NCI-H510A (cell line): ENCODE measurements at regions not wholly inside any gene's neighbourhood (a gene's known extent, or its start where the extent isn't known, plus 50 kb on each side); places are given as distances from the start of the nearest gene placed in this dataset.

Source experiments
- DNase-seq: peaks from one replicate; lab custom pipeline; 2025; lab: John Stamatoyannopoulos, UW

GRCh38 chr21:25329227-25329825, 278.0 kb downstream of the MRPL39 start:
- no peak for DNase-seq

- DNase-seq, result no peak
These were observed 278.5 kb downstream of the MRPL39 start for GRCh38 chr21:25328736-25329135.

GRCh38 chr21:25326181-25326580, 281.1 kb downstream of the MRPL39 start:
- no peak for DNase-seq

GRCh38 chr21:25324666-25325065, 282.6 kb downstream of the MRPL39 start:
- DNase-seq, result no peak

GRCh38 chr21:25323356-25323949, 283.8 kb downstream of the MRPL39 start:
- DNase-seq, result no peak

GRCh38 chr21:25314247-25314646, 293.0 kb downstream of the MRPL39 start:
- no peak for DNase-seq

- no peak for DNase-seq
These were observed 293.5 kb downstream of the MRPL39 start for GRCh38 chr21:25313829-25314228.

- DNase-seq, result no peak
These were observed 299.8 kb downstream of the MRPL39 start for GRCh38 chr21:25307489-25307888.

GRCh38 chr21:25304611-25305010, 302.7 kb downstream of the MRPL39 start:
- DNase-seq, result no peak

GRCh38 chr21:25300632-25301031, 306.6 kb downstream of the MRPL39 start:
- no peak for DNase-seq

- DNase-seq, result no peak
These were observed 308.5 kb downstream of the MRPL39 start for GRCh38 chr21:25298512-25299491.

GRCh38 chr21:25297117-25297516, 310.2 kb downstream of the MRPL39 start:
- DNase-seq, result no peak

- no peak for DNase-seq
These were observed 311.0 kb downstream of the MRPL39 start for GRCh38 chr21:25296252-25296651.

GRCh38 chr21:25292396-25292795, 314.9 kb downstream of the MRPL39 start:
- no peak for DNase-seq

GRCh38 chr21:25283720-25284119, 323.6 kb downstream of the MRPL39 start:
- DNase-seq, result no peak

- DNase-seq, result no peak
These were observed 326.1 kb downstream of the MRPL39 start for GRCh38 chr21:25281134-25281533.

GRCh38 chr21:25280061-25280460, 327.2 kb downstream of the MRPL39 start:
- DNase-seq, result no peak

- DNase-seq, result no peak
These were observed 333.3 kb downstream of the MRPL39 start for GRCh38 chr21:25273959-25274358.

- DNase-seq, result no peak
These were observed 352.6 kb downstream of the MRPL39 start for GRCh38 chr21:25254491-25255174.

- DNase-seq, result no peak
These were observed 360.7 kb downstream of the MRPL39 start for GRCh38 chr21:25246546-25246945.

GRCh38 chr21:25244735-25245134, 362.5 kb downstream of the MRPL39 start:
- no peak for DNase-seq

GRCh38 chr21:25243808-25244207, 363.5 kb downstream of the MRPL39 start:
- no peak for DNase-seq
